ENCODE measurements at regions not wholly inside any gene's neighbourhood (a gene's known extent, or its start where the extent isn't known, plus 50 kb on each side); places are given as distances from the start of the nearest gene placed in this dataset.
"Not testable (repeated sequence)": the region's sequence is repeated elsewhere in the genome, so short reads cannot be mapped to it uniquely, and the experiment has no call there.

DNA sequence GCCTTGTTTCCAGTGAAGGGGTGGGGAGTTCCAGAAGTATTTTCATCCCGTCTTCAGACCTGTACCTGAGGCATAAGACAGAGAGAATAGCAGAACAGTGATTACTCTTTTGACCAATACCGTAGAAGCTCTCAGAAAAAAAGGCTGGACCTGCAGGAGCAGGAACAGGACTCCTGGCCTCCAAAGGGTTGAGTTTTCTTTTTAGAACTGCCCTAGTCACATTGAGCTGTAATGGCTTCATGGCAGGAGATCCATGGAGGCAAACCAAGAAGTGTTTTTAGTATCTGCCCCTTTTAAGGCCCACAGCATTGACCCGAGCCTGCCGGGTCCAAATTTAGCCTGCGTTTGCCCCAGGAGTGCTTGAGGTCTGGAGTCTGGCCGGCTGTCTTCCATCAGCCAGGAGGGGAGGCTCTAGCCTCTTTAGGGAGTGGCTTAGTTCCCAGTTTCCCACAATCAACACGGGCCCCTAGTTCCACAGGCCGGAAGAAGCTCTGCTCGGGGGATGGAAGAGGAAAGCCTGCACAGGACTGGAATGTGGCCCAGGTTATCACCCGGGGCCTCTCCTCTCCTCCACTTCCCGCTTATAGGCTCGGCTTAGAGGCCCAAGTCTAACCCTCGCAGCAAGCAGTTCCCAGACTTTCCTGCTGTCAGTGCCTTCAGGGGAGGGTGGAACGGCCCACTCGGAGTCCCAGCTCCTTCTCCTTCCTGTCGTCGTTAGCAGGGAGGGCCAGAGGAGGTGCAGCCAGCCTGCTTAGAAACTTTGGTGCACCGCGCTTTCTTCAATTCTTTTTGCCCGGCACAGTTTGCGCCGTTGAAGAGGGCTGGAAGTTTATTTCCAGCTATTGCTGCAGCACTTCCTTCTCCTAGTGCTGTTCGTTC, 80.7 kb downstream of the C9orf152 start:
- Histone ChIP-seq H3K4me3 (ENCODE audit: low read length) (no peak overlapping the region), H3K27ac (ENCODE audit: low read length) (no peak overlapping the region)
- WGBS (ENCODE audit: insufficient coverage, insufficient read length) = no CpG with 5 or more reads among the region's 23 CpGs

DNA sequence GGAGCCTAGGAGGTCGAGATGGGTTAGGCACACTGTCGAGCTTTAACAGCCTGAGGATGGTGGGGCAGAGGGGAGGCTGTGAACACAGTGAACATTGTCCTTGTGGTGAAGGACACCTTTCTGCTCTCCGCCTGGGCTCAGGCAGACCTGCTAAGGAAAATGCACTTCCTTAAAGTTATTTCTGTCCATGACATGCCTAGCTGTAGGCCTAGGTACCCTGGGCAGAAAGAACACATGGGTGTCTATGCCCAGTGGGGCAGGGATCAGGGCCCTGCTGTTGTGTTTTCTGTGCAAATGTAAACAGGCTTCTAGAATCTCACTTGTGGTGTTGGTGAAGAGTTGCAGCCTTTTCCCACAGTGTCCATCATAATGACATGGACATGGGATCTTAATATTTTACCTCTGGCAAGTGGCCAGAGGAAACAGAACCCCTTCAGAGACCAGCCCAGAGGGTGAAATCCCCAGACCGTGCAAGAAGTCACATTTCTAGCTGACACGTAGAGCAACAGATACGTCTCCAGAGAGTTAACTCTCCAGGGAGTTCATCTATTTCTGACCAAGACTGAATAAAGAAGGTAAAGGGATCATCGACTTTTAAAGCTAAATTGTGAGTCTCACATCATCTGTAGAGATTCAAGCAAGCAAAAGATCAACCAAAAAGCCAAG, 79.2 kb downstream of the C9orf152 start:
- H3K27ac ChIP-seq (ENCODE audit: low read length) = no peak overlapping the region
- no peaks in the 10 kb centered on the region for H3K27me3 ChIP-seq (ENCODE audit: control insufficient read depth, insufficient read depth, low read length)
- no peaks in the 10 kb centered on the region for H3K36me3 ChIP-seq (ENCODE audit: control insufficient read depth, insufficient read depth, low read length)
- H3K4me1 ChIP-seq (ENCODE audit: control insufficient read depth, insufficient read depth, low read length) = peaks cover 17% of the 10 kb centered on the region
- no peaks in the 10 kb centered on the region for H3K9me3 ChIP-seq (ENCODE audit: control insufficient read depth, insufficient read depth, low read length)
- WGBS (ENCODE audit: insufficient coverage, insufficient read length) = no CpG with 5 or more reads among the region's 7 CpGs
- no peak overlapping the region for H3K4me3 ChIP-seq (ENCODE audit: low read length)
- DNase-seq (ENCODE audit: low read depth, low spot score) = no peak

More for the DNA sequence above, 80.7 kb downstream of the C9orf152 start:
- Histone ChIP-seq H3K36me3 (ENCODE audit: control insufficient read depth, insufficient read depth, low read length) (no peaks in the 10 kb centered on the region), H3K27me3 (ENCODE audit: control insufficient read depth, insufficient read depth, low read length) (no peaks in the 10 kb centered on the region), H3K9me3 (ENCODE audit: control insufficient read depth, insufficient read depth, low read length) (no peaks in the 10 kb centered on the region), H3K4me1 (ENCODE audit: control insufficient read depth, insufficient read depth, low read length) (peaks cover 15% of the 10 kb centered on the region)
- no peak for DNase-seq (ENCODE audit: low read depth, low spot score)

DNA sequence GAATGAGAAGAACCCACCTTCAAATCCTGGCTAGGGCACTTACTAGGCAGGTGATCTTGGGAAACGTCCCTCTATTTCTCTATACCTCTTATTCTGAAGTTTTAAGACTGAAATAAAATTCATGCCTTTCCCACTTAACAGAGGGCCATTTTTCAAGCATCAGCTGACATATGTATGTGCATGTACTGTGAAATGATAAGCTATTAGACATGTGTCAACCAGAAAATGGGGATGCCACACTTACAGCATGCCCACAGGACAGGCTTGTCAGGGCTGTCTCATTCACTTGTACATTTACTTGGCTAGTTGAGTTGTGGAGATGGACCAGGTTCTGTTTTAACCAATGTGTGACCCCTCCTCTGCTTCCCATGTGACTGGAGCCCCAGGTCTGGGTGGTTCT, 78.5 kb downstream of the C9orf152 start:
- H3K27me3 ChIP-seq (ENCODE audit: control insufficient read depth, insufficient read depth, low read length) = no peaks in the 10 kb centered on the region
- no CpG with 5 or more reads among the region's 1 CpG for WGBS (ENCODE audit: insufficient coverage, insufficient read length)
- H3K4me3 ChIP-seq (ENCODE audit: low read length) = no peak overlapping the region
- H3K36me3 ChIP-seq (ENCODE audit: control insufficient read depth, insufficient read depth, low read length) = no peaks in the 10 kb centered on the region
- no peak overlapping the region for H3K27ac ChIP-seq (ENCODE audit: low read length)
- no peak for DNase-seq (ENCODE audit: low read depth, low spot score)
- peaks cover 15% of the 10 kb centered on the region for H3K4me1 ChIP-seq (ENCODE audit: control insufficient read depth, insufficient read depth, low read length)
- H3K9me3 ChIP-seq (ENCODE audit: control insufficient read depth, insufficient read depth, low read length) = no peaks in the 10 kb centered on the region

DNA sequence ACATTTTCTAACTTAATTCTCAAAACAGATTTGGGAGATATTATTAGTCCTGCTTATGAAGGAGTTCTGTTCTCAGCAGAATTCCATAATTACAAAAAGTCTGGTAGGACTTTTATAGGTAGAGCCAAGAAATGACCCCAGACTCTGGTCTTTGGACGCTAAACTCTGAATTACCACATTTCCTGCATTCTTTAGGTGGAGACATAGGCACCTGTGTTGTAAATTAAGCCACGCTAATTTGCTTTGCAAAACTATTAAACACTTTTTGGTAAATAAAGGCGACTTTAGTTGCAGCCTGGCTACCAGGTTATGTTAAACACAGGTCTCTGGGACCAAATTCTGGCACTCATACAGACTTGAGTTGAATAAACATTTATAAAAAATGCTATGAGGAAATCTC, 77.7 kb downstream of the C9orf152 start:
- Histone ChIP-seq H3K4me3 (ENCODE audit: low read length) (no peak overlapping the region), H3K4me1 (ENCODE audit: control insufficient read depth, insufficient read depth, low read length) (peaks cover 15% of the 10 kb centered on the region), H3K27ac (ENCODE audit: low read length) (no peak overlapping the region), H3K9me3 (ENCODE audit: control insufficient read depth, insufficient read depth, low read length) (no peaks in the 10 kb centered on the region), H3K27me3 (ENCODE audit: control insufficient read depth, insufficient read depth, low read length) (no peaks in the 10 kb centered on the region), H3K36me3 (ENCODE audit: control insufficient read depth, insufficient read depth, low read length) (no peaks in the 10 kb centered on the region)
- no peak for DNase-seq (ENCODE audit: low read depth, low spot score)
- WGBS (ENCODE audit: insufficient coverage, insufficient read length) = no CpG with 5 or more reads among the region's 3 CpGs

DNA sequence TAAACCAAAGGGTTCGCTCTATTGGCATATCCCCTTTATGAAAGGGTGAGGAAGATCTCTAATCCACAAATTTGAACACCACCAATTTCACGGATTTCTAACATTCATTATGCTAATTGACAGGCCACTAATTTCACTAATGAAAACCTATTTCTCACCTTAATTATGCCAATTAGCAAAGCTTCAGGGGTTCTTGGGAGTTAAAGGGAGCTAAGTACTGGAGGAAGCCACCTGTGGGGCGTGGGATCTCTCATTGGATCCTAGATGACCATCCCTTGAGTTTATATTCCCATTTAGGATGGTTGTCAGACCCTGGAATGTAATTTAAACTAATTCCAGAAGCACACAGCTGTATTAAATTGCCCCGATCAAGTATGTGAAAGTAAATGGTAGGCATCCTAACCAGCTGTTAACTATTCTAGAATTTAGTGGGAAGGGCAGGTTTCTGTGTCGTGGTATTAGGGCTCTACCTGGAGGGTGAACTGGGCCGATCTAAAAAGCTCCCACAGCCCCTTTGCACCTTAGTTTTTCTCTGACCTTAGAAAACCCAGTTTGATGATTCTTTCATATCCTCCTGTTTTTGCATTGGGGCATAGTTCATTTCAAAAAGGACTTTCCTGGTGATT, 77.1 kb downstream of the C9orf152 start:
- H3K4me1 ChIP-seq (ENCODE audit: control insufficient read depth, insufficient read depth, low read length) = peaks cover 13% of the 10 kb centered on the region
- no peak overlapping the region for H3K4me3 ChIP-seq (ENCODE audit: low read length)
- WGBS (ENCODE audit: insufficient coverage, insufficient read length) = no CpG with 5 or more reads among the region's 6 CpGs
- H3K27me3 ChIP-seq (ENCODE audit: control insufficient read depth, insufficient read depth, low read length) = no peaks in the 10 kb centered on the region
- no peaks in the 10 kb centered on the region for H3K9me3 ChIP-seq (ENCODE audit: control insufficient read depth, insufficient read depth, low read length)
- no peaks in the 10 kb centered on the region for H3K36me3 ChIP-seq (ENCODE audit: control insufficient read depth, insufficient read depth, low read length)
- DNase-seq (ENCODE audit: low read depth, low spot score) = no peak
- H3K27ac ChIP-seq (ENCODE audit: low read length) = no peak overlapping the region

DNA sequence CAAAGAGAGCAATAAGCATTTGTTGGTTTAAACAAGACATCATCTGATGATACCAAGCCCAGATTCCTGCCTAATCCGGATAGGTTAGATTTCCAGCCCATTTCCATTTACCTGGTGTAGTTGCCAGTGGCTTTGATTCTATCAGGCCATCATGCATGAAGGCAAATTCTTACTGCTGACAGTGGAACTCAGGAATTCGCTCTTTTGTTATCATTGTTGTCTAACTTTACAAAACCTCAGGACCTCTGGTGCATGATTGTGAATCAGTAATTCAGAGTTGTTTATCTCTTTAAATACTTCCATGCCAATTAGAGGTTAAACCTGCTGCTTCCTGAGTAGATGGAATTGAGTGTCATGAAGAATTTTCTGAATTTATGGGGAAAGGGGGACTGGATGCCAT, 76.5 kb downstream of the C9orf152 start:
- Histone ChIP-seq H3K27ac (ENCODE audit: low read length) (no peak overlapping the region), H3K9me3 (ENCODE audit: control insufficient read depth, insufficient read depth, low read length) (no peaks in the 10 kb centered on the region), H3K36me3 (ENCODE audit: control insufficient read depth, insufficient read depth, low read length) (peaks cover 2% of the 10 kb centered on the region; the same call in 1 of the 2 replicates), H3K27me3 (ENCODE audit: control insufficient read depth, insufficient read depth, low read length) (no peaks in the 10 kb centered on the region), H3K4me3 (ENCODE audit: low read length) (no peak overlapping the region), H3K4me1 (ENCODE audit: control insufficient read depth, insufficient read depth, low read length) (peaks cover 12% of the 10 kb centered on the region)
- WGBS (ENCODE audit: insufficient coverage, insufficient read length) = no CpG with 5 or more reads among the region's 2 CpGs
- no peak for DNase-seq (ENCODE audit: low read depth, low spot score)

DNA sequence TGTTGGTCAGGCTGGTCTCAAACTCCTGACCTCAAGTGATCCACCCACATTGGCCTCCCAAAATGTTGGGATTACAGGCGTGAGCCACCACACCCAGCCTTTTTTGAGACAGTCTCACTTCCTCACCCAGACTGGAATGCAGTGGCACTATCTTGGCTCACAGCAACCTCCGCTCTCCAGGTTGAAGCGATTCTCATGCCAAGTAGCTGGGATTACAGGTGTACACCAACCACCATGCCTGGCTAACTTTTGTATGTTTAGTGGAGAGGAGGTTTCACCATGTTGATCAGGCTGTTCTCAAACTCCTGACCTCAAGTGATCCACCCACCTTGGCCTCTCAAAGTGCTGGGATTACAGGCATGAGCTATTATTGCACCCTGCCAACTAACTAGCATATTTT, 75.4 kb downstream of the C9orf152 start:
- H3K9me3 ChIP-seq (ENCODE audit: control insufficient read depth, insufficient read depth, low read length); H3K27me3 ChIP-seq (ENCODE audit: control insufficient read depth, insufficient read depth, low read length); H3K4me1 ChIP-seq (ENCODE audit: control insufficient read depth, insufficient read depth, low read length); DNase-seq (ENCODE audit: low read depth, low spot score); H3K36me3 ChIP-seq (ENCODE audit: control insufficient read depth, insufficient read depth, low read length); H3K4me3 ChIP-seq (ENCODE audit: low read length); H3K27ac ChIP-seq (ENCODE audit: low read length): not testable (repeated sequence)
- WGBS (ENCODE audit: insufficient coverage, insufficient read length) = no CpG with 5 or more reads among the region's 3 CpGs

DNA sequence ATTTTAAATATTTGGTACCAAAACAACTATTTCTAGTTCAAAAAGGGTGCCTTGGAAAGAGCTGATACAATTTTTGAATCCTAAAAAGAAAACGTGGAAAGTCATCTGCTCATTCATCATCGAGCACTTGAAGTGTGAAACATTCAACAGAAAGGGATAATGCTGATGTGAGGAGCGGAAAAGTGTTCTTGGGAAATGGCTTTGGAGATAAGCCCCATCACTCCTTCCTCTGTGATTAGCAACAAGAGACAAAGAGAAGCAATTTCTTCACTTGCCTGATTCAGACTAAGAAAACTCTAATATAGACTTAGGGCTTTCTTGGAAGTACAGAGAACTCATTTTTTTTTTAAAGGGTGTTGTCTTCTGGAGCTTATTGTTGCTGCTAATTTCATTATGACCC, 74.9 kb downstream of the C9orf152 start:
- no CpG with 5 or more reads among the region's 3 CpGs for WGBS (ENCODE audit: insufficient coverage, insufficient read length)
- no peak overlapping the region for H3K27ac ChIP-seq (ENCODE audit: low read length)

DNA sequence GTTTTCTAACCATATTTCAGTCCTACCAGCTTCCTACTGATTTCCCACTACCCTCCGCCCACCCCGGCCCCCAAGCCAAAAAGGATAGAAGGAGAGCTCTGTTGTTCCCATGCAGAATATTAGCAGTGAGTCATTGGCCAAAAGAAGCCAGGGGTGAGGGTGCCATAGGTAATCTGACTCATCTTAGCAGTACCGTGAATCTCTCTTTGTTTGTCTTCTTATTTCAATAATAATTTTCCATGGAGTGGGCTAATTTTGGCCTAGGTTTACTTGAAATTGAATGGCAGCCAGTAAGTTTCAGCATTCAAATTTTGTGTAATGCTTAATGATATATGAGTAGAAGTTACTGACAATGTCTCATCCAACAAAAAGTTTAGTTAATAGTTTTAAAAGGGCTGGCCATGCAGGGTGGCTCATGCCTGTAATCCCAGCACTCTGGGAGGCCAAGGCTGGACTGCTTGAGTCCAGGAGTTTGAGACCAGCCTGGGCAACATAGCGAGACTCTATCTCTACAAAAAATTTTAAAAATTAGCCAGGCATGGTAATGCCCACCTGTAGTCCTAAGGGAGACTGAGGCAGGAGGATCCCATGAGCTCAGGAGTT, 74.2 kb downstream of the C9orf152 start:
- Histone ChIP-seq H3K4me3 (ENCODE audit: low read length) (no peak overlapping the region), H3K27ac (ENCODE audit: low read length) (no peak overlapping the region), H3K9me3 (ENCODE audit: control insufficient read depth, insufficient read depth, low read length) (no peaks in the 10 kb centered on the region), H3K36me3 (ENCODE audit: control insufficient read depth, insufficient read depth, low read length) (peaks cover 7% of the 10 kb centered on the region; the same call in 1 of the 2 replicates), H3K4me1 (ENCODE audit: control insufficient read depth, insufficient read depth, low read length) (peaks cover 4% of the 10 kb centered on the region), H3K27me3 (ENCODE audit: control insufficient read depth, insufficient read depth, low read length) (no peaks in the 10 kb centered on the region)
- WGBS (ENCODE audit: insufficient coverage, insufficient read length) = no CpG with 5 or more reads among the region's 4 CpGs
- no peak for DNase-seq (ENCODE audit: low read depth, low spot score)

More for the DNA sequence above, 74.9 kb downstream of the C9orf152 start:
- H3K4me1 ChIP-seq (ENCODE audit: control insufficient read depth, insufficient read depth, low read length) = peaks cover 4% of the 10 kb centered on the region
- peaks cover 7% of the 10 kb centered on the region; the same call in 1 of the 2 replicates for H3K36me3 ChIP-seq (ENCODE audit: control insufficient read depth, insufficient read depth, low read length)
- no peaks in the 10 kb centered on the region for H3K9me3 ChIP-seq (ENCODE audit: control insufficient read depth, insufficient read depth, low read length)
- DNase-seq (ENCODE audit: low read depth, low spot score) = no peak
- H3K27me3 ChIP-seq (ENCODE audit: control insufficient read depth, insufficient read depth, low read length) = no peaks in the 10 kb centered on the region
- no peak overlapping the region for H3K4me3 ChIP-seq (ENCODE audit: low read length)

DNA sequence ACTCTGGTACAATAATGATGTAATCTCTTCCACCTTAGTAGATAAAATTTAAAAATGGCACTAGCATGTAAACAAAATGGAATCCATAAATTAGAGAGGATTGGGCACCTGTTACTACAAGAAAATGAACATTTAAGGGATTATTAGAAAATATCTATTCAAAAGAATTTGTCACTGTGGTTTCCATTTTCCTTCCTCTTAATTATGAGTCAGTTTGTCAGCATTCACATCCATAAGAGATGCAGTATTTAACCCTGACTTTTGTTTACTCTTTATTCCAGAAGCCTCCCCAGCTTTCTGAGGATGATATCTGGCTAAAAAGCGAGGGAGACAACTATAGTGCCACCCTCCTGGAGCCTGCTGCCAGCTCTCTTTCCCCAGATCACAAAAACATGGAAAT, 72.1 kb downstream of the C9orf152 start:
- peaks cover 7% of the 10 kb centered on the region; the same call in 1 of the 2 replicates for H3K36me3 ChIP-seq (ENCODE audit: control insufficient read depth, insufficient read depth, low read length)
- no peak overlapping the region for H3K27ac ChIP-seq (ENCODE audit: low read length)

More for the DNA sequence above, 72.1 kb downstream of the C9orf152 start:
- Histone ChIP-seq H3K9me3 (ENCODE audit: control insufficient read depth, insufficient read depth, low read length) (no peaks in the 10 kb centered on the region), H3K27me3 (ENCODE audit: control insufficient read depth, insufficient read depth, low read length) (no peaks in the 10 kb centered on the region), H3K4me1 (ENCODE audit: control insufficient read depth, insufficient read depth, low read length) (peaks cover 2% of the 10 kb centered on the region; the same call in 1 of the 2 replicates), H3K4me3 (ENCODE audit: low read length) (no peak overlapping the region)
- no peak for DNase-seq (ENCODE audit: low read depth, low spot score)
- no CpG with 5 or more reads among the region's 1 CpG for WGBS (ENCODE audit: insufficient coverage, insufficient read length)

All from iPS DF 6.9 (cell line).